H1 (cell line): ENCODE measurements at regions not wholly inside any gene's neighbourhood (a gene's known extent, or its start where the extent isn't known, plus 50 kb on each side); places are given as distances from the start of the nearest gene placed in this dataset.

Experiments
- CTCF ChIA-PET: fragments of 300-600 bp; sonication (Branson Sonifier 250); formaldehyde crosslinking; loops from one replicate; lab custom pipeline; 2021; ENCODE audit not compliant: partially characterized antibody; lab: Charles Lee
- POLR2A ChIA-PET: fragments of 300-600 bp; sonication (Branson Sonifier 250); formaldehyde crosslinking; loops from one replicate; lab custom pipeline; 2021; ENCODE audit warnings: inconsistent platforms; ENCODE audit not compliant: partially characterized antibody; lab: Charles Lee
- DNase-seq, 2 experiments: peaks; one replicate each; pipeline versions ENCODE4 v3.0.0 to v3.0.0-alpha.2; 2010 to 2022; ENCODE audit warnings: low spot score in 2 of 2, low read depth in 1 of 2, mixed read lengths in 1 of 2
- FAIRE-seq: peaks from 2 replicates; lab custom pipeline; 2011; peaks lifted over from hg19 to GRCh38; lab: Jason Lieb, UNC
- H2AFZ ChIP-seq: 2 replicates; pipeline ENCODE4 v1.8.1; 2012; ENCODE audit warnings: low read length, inconsistent platforms
- H2AK5ac ChIP-seq: 2 replicates; pipeline ENCODE4 v1.6.1; 2013; ENCODE audit warnings: low read depth, low read length
- H2BK120ac ChIP-seq: replicated peaks from 2 replicates; pipeline ENCODE3; 2013; ENCODE audit warnings: low read depth, low read length, inconsistent platforms
- H2BK12ac ChIP-seq: 2 replicates; pipeline ENCODE4 v1.6.1; 2013; ENCODE audit warnings: low read depth, low read length
- H2BK15ac ChIP-seq: 2 replicates; pipeline ENCODE4 v1.6.1; 2013; ENCODE audit warnings: low read length
- H2BK20ac ChIP-seq: 2 replicates; pipeline ENCODE4 v1.6.1; 2013; ENCODE audit warnings: low read length
- H2BK5ac ChIP-seq: 2 replicates; pipeline ENCODE4 v1.6.1; 2013; ENCODE audit warnings: low read depth, low read length
- H3K14ac ChIP-seq: 2 replicates; pipeline ENCODE4 v1.6.1; 2013; ENCODE audit warnings: inconsistent platforms; ENCODE audit not compliant: insufficient read length
- H3K18ac ChIP-seq: 2 replicates; pipeline ENCODE4 v1.6.1; 2013; ENCODE audit warnings: low read length; ENCODE audit errors: extremely low read depth
- H3K23ac ChIP-seq: 2 replicates; pipeline ENCODE4 v1.6.1; 2013; ENCODE audit warnings: inconsistent platforms; ENCODE audit not compliant: insufficient read length
- H3K23me2 ChIP-seq: 2 replicates; pipeline ENCODE4 v1.6.1; 2013; ENCODE audit warnings: low read depth, low read length
- H3K27ac ChIP-seq: 2 replicates; pipeline ENCODE4 v1.6.1; 2011; ENCODE audit warnings: low read depth, low read length, inconsistent platforms
- H3K27me3 ChIP-seq, 4 experiments: replicated peaks in 1 of 4; 1 replicate in 1 of 4; 2 replicates in 3 of 4; pipeline versions ENCODE4 v1.6.1 to v1.8.1; 2011 to 2013; ENCODE audit warnings: low read length in 3 of 4, mild to moderate bottlenecking in 3 of 4, inconsistent platforms in 2 of 4, mixed read lengths in 2 of 4, moderate library complexity in 1 of 4; ENCODE audit not compliant: control insufficient read depth in 3 of 4, insufficient read depth in 3 of 4; ENCODE audit errors: extremely low read depth in 1 of 4
- H3K36me3 ChIP-seq, 4 experiments: 2 replicates each; pipeline versions ENCODE4 v1.6.1 to v1.8.1; 2011 to 2013; ENCODE audit warnings: mild to moderate bottlenecking in 4 of 4, low read length in 3 of 4, moderate library complexity in 2 of 4, control low read depth in 1 of 4, inconsistent platforms in 1 of 4; ENCODE audit not compliant: insufficient read depth in 4 of 4, control insufficient read depth in 2 of 4
- H3K4ac ChIP-seq: replicated peaks from 2 replicates; pipeline ENCODE3; 2013; ENCODE audit warnings: low read length, low read depth, mixed read lengths, inconsistent platforms; ENCODE audit not compliant: insufficient read length
- H3K4me1 ChIP-seq, 4 experiments: replicated peaks in 1 of 4; 1 replicate in 1 of 4; 2 replicates in 3 of 4; pipeline versions ENCODE4 v1.6.1 to v1.8.1; 2011 to 2013; ENCODE audit warnings: low read length in 3 of 4, inconsistent platforms in 2 of 4, mixed read lengths in 1 of 4; ENCODE audit not compliant: insufficient read depth in 4 of 4, control insufficient read depth in 3 of 4
- H3K4me2 ChIP-seq, 2 experiments: 2 replicates each; pipeline versions ENCODE4 v1.6.1 to v1.8.1; 2011 to 2013; ENCODE audit warnings: low read depth in 2 of 2, low read length in 2 of 2, control low read depth in 1 of 2, inconsistent platforms in 1 of 2, mild to moderate bottlenecking in 1 of 2; ENCODE audit not compliant: insufficient read depth in 1 of 2
- H3K4me3 ChIP-seq, 4 experiments: fragments of 200-600, 300-600 bp in 1 of 4; sonication (generic), shearing (Covaris generic), sonication (Bioruptor Twin) in 1 of 4; 2 replicates each; pipeline versions ENCODE4 v1.5.1 to v1.8.1; 2011 to 2016; ENCODE audit warnings: low read length in 4 of 4, low read depth in 3 of 4, control low read depth in 2 of 4, inconsistent platforms in 2 of 4, mild to moderate bottlenecking in 2 of 4, mixed read lengths in 1 of 4, moderate library complexity in 1 of 4; ENCODE audit not compliant: insufficient read depth in 2 of 4; ENCODE audit errors: extremely low read depth in 1 of 4
- H3K56ac ChIP-seq: replicated peaks from 2 replicates; pipeline ENCODE3; 2013; ENCODE audit warnings: low read depth, mild to moderate bottlenecking, mixed read lengths, low read length, inconsistent platforms; ENCODE audit not compliant: insufficient read length
- H3K79me1 ChIP-seq: 2 replicates; pipeline ENCODE4 v1.6.1; 2013; ENCODE audit warnings: low read depth, low read length, control low read depth
- H3K79me2 ChIP-seq, 2 experiments: 2 replicates each; pipeline versions ENCODE4 v1.6.1 to v1.8.1; 2012 to 2013; ENCODE audit warnings: low read length in 2 of 2, mild to moderate bottlenecking in 2 of 2, inconsistent platforms in 1 of 2; ENCODE audit not compliant: insufficient read depth in 2 of 2, control insufficient read depth in 1 of 2
- H3K9ac ChIP-seq, 4 experiments: replicated peaks in 1 of 4; 1 replicate in 1 of 4; 2 replicates in 3 of 4; pipeline versions ENCODE4 v1.6.1 to v1.8.1; 2011 to 2013; ENCODE audit warnings: low read depth in 3 of 4, low read length in 3 of 4, control low read depth in 2 of 4, mild to moderate bottlenecking in 2 of 4, moderate library complexity in 2 of 4, inconsistent platforms in 1 of 4; ENCODE audit errors: extremely low read depth in 1 of 4
- H3K9me3 ChIP-seq, 2 experiments: 2 replicates each; pipeline versions ENCODE4 v1.6.1 to v1.8.1; 2012 to 2013; ENCODE audit warnings: mild to moderate bottlenecking in 2 of 2, moderate library complexity in 2 of 2, control low read depth in 1 of 2, inconsistent platforms in 1 of 2, low read depth in 1 of 2, low read length in 1 of 2, mixed read lengths in 1 of 2; ENCODE audit not compliant: insufficient read depth in 2 of 2
- H4K20me1 ChIP-seq, 2 experiments: replicated peaks in 1 of 2; 2 replicates each; pipeline versions ENCODE3 to v1.8.1; 2011 to 2013; ENCODE audit warnings: inconsistent platforms in 2 of 2, low read length in 2 of 2, mild to moderate bottlenecking in 1 of 2; ENCODE audit not compliant: insufficient read depth in 2 of 2, control insufficient read depth in 1 of 2
- H4K5ac ChIP-seq: 2 replicates; pipeline ENCODE4 v1.6.1; 2013; ENCODE audit warnings: low read length, low read depth, mixed read lengths, inconsistent platforms; ENCODE audit not compliant: insufficient read length
- H4K8ac ChIP-seq: 2 replicates; pipeline ENCODE4 v1.8.0; 2013; ENCODE audit warnings: mild to moderate bottlenecking, moderate library complexity, low read length, inconsistent platforms; ENCODE audit not compliant: insufficient read depth; ENCODE audit errors: extremely low read depth
- H4K91ac ChIP-seq: replicated peaks from 2 replicates; pipeline ENCODE3; 2013; ENCODE audit warnings: low read length, mixed read lengths, inconsistent platforms; ENCODE audit not compliant: insufficient read length
- TCF12 ChIP-seq: IDR thresholded peaks from 2 replicates; pipeline ENCODE4 v1.6.1; 2011; ENCODE audit warnings: low read depth, mild to moderate bottlenecking, low read length
- TEAD4 ChIP-seq: IDR thresholded peaks from 2 replicates; pipeline ENCODE4 v1.6.1; 2012; ENCODE audit warnings: low read depth, low read length, inconsistent platforms, mixed read lengths
- WGBS, 2 experiments: shearing (Covaris generic) in 1 of 2; methylation state at CpG; one replicate each; pipeline versions ENCODE4 v1.1.6 to v1.1.7; 2013 to 2015; ENCODE audit warnings: low lambda C conversion rate in 2 of 2, mixed read lengths in 2 of 2, inconsistent platforms in 1 of 2, low coverage in 1 of 2, missing lambda C conversion rate in 1 of 2; ENCODE audit not compliant: insufficient replicate concordance in 2 of 2, insufficient coverage in 1 of 2, insufficient read length in 1 of 2; ENCODE audit errors: extremely low coverage in 1 of 2, missing lambda C conversion rate in 1 of 2; 5-methylcytosine and 5-hydroxymethylcytosine counted together

DNA sequence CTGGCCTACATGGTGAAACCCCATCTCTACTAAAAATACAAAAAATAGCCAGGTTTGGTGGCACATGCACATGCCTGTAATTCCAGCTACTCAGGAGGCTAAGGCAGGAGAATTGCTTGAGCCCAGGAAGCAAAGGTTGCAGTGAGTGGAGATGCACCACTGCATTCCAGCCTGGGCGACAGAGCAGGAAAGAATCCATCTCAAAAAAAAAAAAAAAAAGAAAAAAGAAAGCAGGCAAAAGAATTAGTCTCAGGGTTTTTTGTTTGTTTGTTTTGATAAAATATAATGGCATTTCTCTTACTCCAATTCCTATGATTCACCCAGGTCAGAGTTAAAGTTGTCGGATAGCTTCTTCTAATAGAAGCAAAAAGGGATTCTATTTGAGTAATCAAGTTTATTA is 67.0 kb upstream of the ATG10 start:
- Histone ChIP-seq H3K9ac (no peak overlapping the region), H3K36me3 (no peaks in the 10 kb centered on the region), H4K8ac (no peak overlapping the region), H3K27me3 (no peaks in the 10 kb centered on the region), H3K4me3 (no peak overlapping the region), H2BK20ac (no peak overlapping the region), H2AFZ (no peak overlapping the region), H3K4me2 (no peak overlapping the region), H4K91ac (no peak overlapping the region), H3K4ac (no peak overlapping the region), H3K79me2 (no peaks in the 10 kb centered on the region), H3K79me1 (no peaks in the 10 kb centered on the region), H3K18ac (no peak overlapping the region), H3K9me3 (peaks cover 0 to 4% of the 10 kb centered on the region in 2 experiments; a peak in 1 of 4 replicates), H3K14ac (no peak overlapping the region), H4K5ac (no peak overlapping the region), H2BK15ac (no peak overlapping the region), H3K23ac (no peak overlapping the region), H2AK5ac (no peak overlapping the region), H2BK5ac (no peak overlapping the region), H2BK120ac (no peak overlapping the region), H3K56ac (no peak overlapping the region), H4K20me1 (no peaks in the 10 kb centered on the region), H2BK12ac (no peak overlapping the region), H3K23me2 (peaks cover 2% of the 10 kb centered on the region; the same call in 1 of the 2 replicates), H3K27ac (no peak overlapping the region), H3K4me1 (0 out of 7 replicates have a peak, but pooled peaks cover 0 to 4% (median 0%) of the 10 kb centered on the region in 4 experiments)
- FAIRE-seq (no peak), DNase-seq (no peak)
- 79% methylated on average over 2 of the region's 2 CpGs; no CpG with 5 or more reads in 1 of the 2 experiments for WGBS, 2 experiments
- ChIA-PET POLR2A (no interaction called here), CTCF (no interaction called here)
- TF ChIP-seq TEAD4 (0 out of 2 replicates have a peak, but pooled peaks have one; percentile 15), TCF12 (no peak)
